Ovary (tissue), 3 donors: ENCODE measurements at regions not wholly inside any gene's neighbourhood (a gene's known extent, or its start where the extent isn't known, plus 50 kb on each side); places are given as distances from the start of the nearest gene placed in this dataset.

Experiments used
- EP300 ChIP-seq: sonication (generic); formaldehyde crosslinking; IDR thresholded peaks from one replicate; pipeline ENCODE4 v1.6.1; 2017; ENCODE audit warnings: antibody characterized with exemption
- POLR2A ChIP-seq: fragments of 450-650 bp; IDR thresholded peaks from one replicate; pipeline ENCODE4 v1.6.1; 2017; ENCODE audit warnings: antibody characterized with exemption, mild to moderate bottlenecking, moderate library complexity
- TF ChIP-seq, protein P1 (sequence below), 3 donors: fragments of 450-650 bp in 2 of 3; fragments of 200-600 bp in 1 of 3; IDR thresholded peaks; one replicate each; pipeline versions ENCODE4 v1.5.1 to v1.8.0; 2016 to 2022; ENCODE audit warnings: antibody characterized with exemption in 3 of 3, mild to moderate bottlenecking in 1 of 3
- donor health status: DM: no; HTN: no; CAD: no.

- TF ChIP-seq POLR2A, result no peak
- TF ChIP-seq, protein P1, sequence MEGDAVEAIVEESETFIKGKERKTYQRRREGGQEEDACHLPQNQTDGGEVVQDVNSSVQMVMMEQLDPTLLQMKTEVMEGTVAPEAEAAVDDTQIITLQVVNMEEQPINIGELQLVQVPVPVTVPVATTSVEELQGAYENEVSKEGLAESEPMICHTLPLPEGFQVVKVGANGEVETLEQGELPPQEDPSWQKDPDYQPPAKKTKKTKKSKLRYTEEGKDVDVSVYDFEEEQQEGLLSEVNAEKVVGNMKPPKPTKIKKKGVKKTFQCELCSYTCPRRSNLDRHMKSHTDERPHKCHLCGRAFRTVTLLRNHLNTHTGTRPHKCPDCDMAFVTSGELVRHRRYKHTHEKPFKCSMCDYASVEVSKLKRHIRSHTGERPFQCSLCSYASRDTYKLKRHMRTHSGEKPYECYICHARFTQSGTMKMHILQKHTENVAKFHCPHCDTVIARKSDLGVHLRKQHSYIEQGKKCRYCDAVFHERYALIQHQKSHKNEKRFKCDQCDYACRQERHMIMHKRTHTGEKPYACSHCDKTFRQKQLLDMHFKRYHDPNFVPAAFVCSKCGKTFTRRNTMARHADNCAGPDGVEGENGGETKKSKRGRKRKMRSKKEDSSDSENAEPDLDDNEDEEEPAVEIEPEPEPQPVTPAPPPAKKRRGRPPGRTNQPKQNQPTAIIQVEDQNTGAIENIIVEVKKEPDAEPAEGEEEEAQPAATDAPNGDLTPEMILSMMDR (IDR thresholded peaks at IDR 0.05), result no peak
- TF ChIP-seq EP300, result no peak
Measured at GRCh38 chr1:81351864-81352263, 448.9 kb upstream of the ADGRL2 start.
